Kidney glomerular epithelial cell (primary cell): ENCODE measurements at regions not wholly inside any gene's neighbourhood (a gene's known extent, or its start where the extent isn't known, plus 50 kb on each side); places are given as distances from the start of the nearest gene placed in this dataset.

Source experiments
- DNase-seq: peaks from one replicate; lab custom pipeline; 2025; lab: John Stamatoyannopoulos, UW

DNA sequence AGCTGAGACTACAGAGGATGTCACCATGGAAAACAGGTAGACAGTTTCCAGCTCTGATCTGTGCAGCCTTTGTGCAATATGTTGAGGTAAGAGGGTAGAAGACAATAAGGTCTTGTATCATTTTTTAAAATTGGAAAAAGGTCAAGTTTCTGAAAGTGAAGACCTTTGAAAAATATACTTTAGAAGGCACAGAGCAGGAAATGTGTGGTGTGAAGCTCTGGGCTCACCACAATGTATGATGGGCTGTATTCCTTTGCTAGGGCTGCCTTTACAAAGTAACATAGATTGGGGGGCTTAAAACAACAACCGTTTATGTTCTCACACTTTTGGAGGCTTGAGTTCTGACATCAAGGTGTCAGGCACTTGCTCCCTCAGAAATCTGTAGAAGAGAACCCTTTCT lies 514.3 kb upstream of the JARID2 start:
- DNase-seq: no peak

GRCh38 chr6:14732226-14732843 lies 513.5 kb upstream of the JARID2 start:
- DNase-seq: no peak

DNA sequence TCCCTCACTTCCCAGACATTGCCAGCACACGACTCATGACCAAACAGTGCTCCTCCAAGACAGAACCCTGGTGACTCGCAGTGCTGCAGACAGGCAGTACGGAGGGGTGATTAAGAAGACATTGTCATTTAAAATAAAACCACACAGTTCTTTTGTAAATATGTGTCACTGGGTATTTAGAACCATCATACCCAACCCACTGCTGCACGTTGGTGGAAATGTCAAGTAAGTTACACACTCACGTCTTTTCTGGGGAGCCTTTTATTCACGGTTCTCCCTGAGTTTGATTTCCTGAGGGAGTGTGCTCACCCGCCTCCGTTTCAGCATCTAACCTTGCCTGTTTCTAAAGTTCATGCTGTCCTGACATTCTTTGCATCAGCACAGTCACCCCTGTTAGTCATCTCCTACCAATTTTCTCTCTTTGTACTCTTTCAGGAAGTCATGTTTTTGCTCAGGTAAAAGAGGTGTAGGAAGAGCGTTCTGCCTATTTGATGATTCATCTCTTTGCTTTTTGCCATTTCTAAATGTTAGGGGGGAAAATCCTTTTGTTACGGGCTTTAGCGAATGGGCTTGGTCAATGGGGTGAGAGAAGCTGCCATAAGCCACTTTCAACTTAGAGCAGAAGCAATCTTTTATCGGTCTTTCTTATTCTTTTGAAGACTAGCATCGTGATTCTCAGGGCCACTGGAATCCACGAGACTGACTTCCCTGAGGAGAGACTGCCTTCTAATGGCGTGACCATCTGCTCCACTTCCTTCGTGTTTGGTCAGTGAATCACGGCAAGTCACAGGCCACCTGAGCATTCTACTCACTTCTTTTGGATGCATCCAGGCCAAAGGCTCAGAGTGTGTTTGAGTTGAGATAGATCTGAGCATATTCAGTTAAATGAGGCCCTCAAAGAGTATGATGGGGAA lies 512.8 kb upstream of the JARID2 start:
- DNase-seq: peak; percentile 79

- DNase-seq: no peak
Measured at GRCh38 chr6:14734052-14734415, 511.8 kb upstream of the JARID2 start.

DNA sequence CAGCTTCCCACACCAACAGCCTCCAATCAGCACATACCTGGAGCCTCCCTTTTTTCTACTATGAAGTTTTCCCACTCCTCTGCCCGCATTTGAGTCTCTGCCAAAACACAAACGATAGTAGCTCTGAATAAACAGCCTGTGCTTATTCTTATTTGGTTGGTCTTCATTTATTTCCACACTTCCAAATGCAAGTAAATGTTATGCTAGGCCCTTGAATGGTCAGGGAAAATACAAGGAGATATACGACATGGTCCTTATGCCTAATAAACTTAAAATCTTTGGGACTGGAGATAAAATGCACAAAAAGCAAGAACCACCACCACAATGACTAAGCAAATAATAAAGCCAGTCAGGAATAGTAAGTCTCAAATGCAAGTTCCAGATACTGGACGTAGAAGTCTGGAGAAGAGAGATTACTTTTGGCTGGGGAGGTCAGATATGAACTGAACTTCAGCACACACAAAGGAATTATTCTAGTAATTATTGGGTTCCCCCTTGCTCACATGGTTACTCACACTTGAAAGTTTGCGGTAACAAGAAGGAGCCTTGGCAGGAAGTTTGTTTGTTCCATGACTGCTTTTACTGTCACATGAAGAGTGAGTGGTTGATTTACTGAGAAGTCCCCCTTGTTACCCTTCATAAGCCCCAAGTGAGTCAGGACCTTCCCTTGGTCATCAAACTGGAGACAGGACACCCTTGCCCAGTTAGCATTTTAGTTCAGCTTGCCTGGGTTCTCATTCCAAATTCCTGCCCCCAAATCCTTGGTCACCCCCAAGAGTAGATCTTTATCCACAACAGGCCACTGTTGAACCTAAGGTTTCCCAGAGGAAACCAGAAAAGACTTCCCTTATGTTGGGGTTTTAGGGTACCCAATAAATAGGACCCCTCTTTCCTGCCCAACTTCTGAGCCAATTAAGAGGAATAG lies 511.2 kb upstream of the JARID2 start:
- DNase-seq: peak; percentile 42

DNA sequence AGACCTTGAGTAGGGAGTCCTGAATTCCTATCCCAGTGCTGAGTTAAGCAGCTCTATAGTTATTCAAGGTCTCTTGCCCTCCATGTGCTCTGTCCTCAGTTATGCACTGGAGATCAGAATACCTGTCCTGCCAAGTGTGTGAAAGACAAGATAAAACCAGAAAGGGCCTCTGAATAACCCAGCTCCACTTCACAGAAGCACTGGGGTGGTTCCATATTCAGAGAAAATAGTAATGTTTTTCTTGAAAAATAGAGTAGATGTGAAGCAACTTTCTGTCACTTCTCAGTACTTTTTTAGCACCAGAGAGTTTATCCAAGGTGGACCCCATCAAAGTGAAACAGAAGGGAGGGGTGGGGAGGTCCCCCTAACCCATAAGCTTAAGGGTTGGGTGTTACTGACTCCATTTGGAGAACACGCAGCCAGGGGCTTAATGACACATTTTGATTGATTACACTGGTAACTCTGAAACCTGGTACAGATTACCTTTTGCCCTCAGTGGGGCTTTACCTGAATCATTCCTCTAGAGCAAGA lies 509.8 kb upstream of the JARID2 start:
- no peak for DNase-seq

DNA sequence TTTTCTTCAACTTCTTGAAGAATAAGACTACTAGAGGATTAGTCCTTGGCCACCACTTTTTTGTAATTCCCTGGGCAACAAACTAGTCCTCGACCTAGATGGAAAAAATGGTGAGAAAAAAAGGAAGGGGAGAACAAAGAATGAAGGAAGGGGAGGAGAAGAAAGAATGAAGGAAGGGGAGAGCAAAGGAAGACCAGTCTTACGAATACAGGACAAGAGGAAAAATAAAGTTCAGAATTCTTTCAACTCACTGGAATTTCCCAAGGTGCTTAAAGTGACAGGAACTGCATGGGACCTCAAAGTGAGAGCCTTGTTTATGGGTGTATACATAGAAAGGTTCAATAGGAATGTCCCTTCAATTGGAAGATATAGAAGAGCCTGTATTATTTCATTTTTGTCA lies 509.3 kb upstream of the JARID2 start:
- no peak for DNase-seq

- DNase-seq: no peak
Measured at GRCh38 chr6:14738497-14738896, 507.4 kb upstream of the JARID2 start.

DNA sequence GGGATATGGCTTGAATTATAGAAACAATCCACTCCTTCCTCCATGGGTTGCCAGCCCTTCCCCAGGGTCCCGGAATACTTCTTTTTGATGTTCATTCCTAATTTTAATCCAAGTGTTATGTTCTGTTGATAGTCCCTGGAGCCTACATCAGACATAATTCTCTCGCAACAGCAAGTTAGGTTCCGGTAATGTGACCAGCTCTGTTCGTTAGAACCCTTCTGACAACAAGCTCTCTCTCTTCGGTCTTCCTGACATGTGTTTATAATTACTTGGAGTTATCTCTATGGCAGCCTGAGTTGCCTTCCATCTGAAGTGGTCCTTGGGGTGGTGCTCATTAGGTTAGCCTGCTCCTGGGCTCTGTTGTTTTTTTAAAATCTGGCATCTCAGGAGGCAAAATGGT lies 506.9 kb upstream of the JARID2 start:
- DNase-seq: no peak

GRCh38 chr6:14739827-14740226 lies 506.0 kb upstream of the JARID2 start:
- DNase-seq: no peak

DNA sequence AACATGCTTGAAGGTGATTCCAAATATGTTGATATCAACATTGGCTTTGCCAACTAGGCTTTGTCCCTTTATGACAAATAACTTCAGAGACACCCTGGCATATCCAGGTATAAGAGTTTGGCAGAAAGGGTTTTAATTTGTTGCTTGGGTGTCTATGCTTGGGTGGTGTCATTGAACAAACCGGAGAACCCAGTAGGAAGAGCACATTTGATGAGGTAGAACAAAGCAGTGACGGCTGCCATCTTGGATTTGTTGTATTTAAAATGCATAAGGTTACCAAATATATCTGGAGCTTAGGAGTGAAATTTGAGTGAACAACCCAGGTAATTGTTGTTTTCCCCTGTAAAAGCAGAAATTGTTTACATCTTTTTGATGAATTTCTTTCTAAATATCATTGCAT lies 503.7 kb upstream of the JARID2 start:
- no peak for DNase-seq

GRCh38 chr6:14742680-14743079 lies 503.2 kb upstream of the JARID2 start:
- DNase-seq: no peak

- no peak for DNase-seq
Measured at GRCh38 chr6:14743144-14743473, 502.8 kb upstream of the JARID2 start.

DNA sequence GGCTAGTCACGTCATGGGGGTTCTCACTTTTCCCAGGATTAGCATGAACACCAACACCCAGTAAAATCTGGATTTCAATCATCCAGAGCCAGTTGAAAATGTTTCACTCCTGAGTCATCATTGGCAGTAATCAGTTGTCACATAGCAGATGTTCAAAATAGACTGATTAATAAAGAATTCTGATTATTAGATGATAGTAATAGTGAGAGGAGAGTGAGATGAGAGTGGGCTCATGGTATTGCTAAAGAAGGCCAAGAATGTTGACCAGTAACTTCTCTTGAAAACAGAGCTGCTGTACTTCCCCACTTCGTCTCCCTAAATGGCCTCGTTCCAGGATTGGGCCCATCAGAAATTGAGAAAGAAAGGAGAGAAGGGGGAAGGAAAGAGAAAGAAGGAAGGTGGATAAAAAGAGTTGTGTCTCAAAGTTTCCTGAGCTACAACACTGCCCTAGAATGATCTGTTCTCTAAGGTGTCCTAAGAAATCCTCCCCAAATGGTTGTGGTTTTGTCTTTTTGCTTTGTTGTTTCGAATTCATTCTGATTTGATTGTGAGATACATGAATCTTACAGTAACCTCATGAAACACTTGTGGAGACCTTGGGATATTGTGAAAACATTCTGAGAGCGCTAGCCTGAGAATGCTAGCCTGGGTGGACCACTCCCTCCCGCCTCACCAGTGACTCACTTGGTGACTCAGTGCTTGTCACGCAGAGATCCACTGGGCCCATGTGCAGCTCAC lies 502.2 kb upstream of the JARID2 start:
- DNase-seq: peak; percentile 96

GRCh38 chr6:14744212-14744556 lies 501.7 kb upstream of the JARID2 start:
- no peak for DNase-seq

- no peak for DNase-seq
Measured at GRCh38 chr6:14746139-14746837, 499.6 kb upstream of the JARID2 start.

DNA sequence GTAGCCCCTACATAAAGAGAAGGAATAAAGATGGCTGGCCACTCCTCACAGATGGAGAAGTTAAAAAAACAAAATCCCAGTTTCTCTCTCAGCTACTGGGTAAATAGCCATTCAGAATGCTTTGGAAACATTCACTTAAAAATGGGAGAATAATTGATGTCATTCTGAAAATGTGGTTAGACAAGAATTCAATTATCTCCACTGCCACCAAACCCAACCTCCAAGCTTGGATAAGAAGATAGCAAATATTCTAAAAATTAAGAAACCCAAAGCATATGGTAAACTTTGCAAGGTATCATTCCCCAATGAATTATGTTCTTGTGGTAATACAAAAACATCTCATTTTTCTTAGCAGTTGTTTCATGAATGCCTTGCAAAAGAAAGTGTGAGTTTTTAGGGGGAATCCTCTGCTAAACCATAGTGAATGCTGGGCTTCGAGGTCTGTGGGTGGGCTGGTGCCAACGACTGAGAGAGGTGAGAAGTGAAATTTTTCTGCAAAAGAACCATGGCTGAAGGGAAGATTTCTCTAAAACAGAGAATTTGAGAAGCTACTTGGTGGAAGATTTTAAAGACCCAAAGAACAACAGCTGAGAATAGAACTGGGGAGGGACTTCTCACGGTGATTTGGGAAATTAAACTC lies 497.9 kb upstream of the JARID2 start:
- DNase-seq: no peak

- DNase-seq: no peak
Measured at GRCh38 chr6:14748679-14749078, 497.2 kb upstream of the JARID2 start.

GRCh38 chr6:14750059-14750661 lies 495.7 kb upstream of the JARID2 start:
- no peak for DNase-seq

DNA sequence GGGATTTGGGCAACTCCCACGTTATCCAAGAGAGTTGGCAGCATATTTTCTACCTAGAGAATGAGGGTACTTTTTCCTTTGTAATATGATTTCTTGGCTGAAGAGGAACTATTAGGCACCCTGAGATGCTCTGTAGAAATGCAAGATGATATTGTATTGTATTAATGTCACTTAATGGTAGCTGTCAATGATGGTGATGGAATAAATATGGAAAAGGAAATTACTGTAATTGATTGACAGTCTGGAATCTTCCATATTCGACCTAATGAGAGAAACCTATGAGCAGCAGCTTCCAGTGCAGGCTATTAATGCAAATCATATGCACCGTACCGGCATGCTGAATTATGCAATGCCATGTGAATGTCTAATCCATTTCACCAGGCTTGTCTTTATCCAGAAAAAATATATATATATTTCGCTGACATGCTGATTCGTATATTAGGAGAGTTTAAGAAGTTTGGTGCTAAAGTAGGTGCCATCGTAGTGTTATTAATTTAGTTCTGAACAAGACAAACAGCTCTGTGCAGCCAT lies 494.2 kb upstream of the JARID2 start:
- no peak for DNase-seq
